ENCODE measurements at regions not wholly inside any gene's neighbourhood (a gene's known extent, or its start where the extent isn't known, plus 50 kb on each side); places are given as distances from the start of the nearest gene placed in this dataset.

DNA sequence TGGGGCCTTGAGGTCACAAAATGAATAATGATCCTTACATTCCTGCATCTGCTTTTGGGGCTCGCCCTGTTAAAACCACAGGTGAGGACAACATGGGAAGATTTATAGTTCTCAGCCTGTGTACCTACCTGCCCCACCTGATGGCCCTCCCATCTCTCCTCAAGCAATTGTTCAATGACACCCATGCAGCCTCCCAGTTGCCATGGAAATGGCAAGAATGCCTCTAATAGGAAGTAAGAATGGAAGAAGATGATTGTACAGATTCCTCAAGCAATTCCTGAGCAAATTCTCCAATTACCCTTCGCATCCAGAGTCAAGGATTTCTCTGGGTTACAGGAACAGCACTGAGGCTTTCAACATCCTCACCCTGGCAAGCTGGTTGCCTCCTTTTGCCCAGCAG lies 78.6 kb upstream of the CCL2 start:
- no peak for DNase-seq (ENCODE audit: low read depth in 2 of 2)
- H3K27ac ChIP-seq (ENCODE audit: insufficient read depth, low read length), result no peak overlapping the region
- no peaks in the 10 kb centered on the region for H4K20me1 ChIP-seq (ENCODE audit: control insufficient read depth, extremely low read depth, insufficient read depth, low read length)
- no peak overlapping the region for H3K9ac ChIP-seq (ENCODE audit: insufficient read depth, low read length)
- peaks cover 18% of the 10 kb centered on the region for H3K4me1 ChIP-seq (ENCODE audit: control insufficient read depth, extremely low read depth, insufficient read depth, low read length)
- H3K79me2 ChIP-seq (ENCODE audit: control insufficient read depth, insufficient read depth, low read length), result no peaks in the 10 kb centered on the region
- no peak overlapping the region for H2AFZ ChIP-seq (ENCODE audit: low read length)
- H3K4me3 ChIP-seq (replicated peaks in 1 of 4; ENCODE audit: control extremely low read depth in 1 of 4, insufficient read depth in 1 of 4, low read depth in 3 of 4, low read length in 4 of 4), result no peak overlapping the region
- no peak for TF ChIP-seq EZH2 (IDR thresholded peaks at IDR 0.05; ENCODE audit: low read length, missing control alignments)
- TF ChIP-seq, protein P1, sequence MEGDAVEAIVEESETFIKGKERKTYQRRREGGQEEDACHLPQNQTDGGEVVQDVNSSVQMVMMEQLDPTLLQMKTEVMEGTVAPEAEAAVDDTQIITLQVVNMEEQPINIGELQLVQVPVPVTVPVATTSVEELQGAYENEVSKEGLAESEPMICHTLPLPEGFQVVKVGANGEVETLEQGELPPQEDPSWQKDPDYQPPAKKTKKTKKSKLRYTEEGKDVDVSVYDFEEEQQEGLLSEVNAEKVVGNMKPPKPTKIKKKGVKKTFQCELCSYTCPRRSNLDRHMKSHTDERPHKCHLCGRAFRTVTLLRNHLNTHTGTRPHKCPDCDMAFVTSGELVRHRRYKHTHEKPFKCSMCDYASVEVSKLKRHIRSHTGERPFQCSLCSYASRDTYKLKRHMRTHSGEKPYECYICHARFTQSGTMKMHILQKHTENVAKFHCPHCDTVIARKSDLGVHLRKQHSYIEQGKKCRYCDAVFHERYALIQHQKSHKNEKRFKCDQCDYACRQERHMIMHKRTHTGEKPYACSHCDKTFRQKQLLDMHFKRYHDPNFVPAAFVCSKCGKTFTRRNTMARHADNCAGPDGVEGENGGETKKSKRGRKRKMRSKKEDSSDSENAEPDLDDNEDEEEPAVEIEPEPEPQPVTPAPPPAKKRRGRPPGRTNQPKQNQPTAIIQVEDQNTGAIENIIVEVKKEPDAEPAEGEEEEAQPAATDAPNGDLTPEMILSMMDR (conservative IDR thresholded peaks at IDR 0.05 in 1 of 2, IDR thresholded peaks at IDR 0.05 in 1 of 2; ENCODE audit: low read depth in 1 of 2, low read length in 2 of 2), result no peak
- no peaks in the 10 kb centered on the region for H3K27me3 ChIP-seq (ENCODE audit: control insufficient read depth, insufficient read depth, low read length)
- H3K4me2 ChIP-seq (ENCODE audit: extremely low read depth, insufficient read depth, low read length), result no peak overlapping the region
- no peaks in the 10 kb centered on the region for H3K9me3 ChIP-seq (ENCODE audit: control insufficient read depth, insufficient read depth, low read depth, low read length)
- H3K36me3 ChIP-seq (ENCODE audit: control insufficient read depth, insufficient read depth, low read length), result no peaks in the 10 kb centered on the region

DNA sequence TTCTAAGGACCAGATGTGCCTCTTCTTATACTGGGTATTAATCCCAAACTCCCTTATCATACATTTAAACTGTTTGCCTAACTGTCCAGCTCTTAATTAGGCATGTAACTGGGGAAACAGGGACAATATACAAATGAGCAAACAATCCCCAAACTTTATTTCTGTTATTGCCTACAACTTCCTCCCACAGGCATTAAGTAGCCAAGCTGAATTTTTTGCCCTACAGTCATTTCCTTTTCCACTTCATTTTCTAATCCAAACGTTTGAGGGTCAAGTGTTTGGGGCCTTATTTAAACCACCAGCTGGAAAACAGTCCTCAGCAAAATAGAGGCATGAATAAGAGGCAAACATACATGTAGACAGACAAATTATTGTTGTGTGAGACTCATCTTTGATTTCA lies 77.4 kb upstream of the CCL2 start:
- Histone ChIP-seq H3K36me3 (ENCODE audit: control insufficient read depth, insufficient read depth, low read length) (no peaks in the 10 kb centered on the region), H3K79me2 (ENCODE audit: control insufficient read depth, insufficient read depth, low read length) (no peaks in the 10 kb centered on the region), H3K9ac (ENCODE audit: insufficient read depth, low read length) (no peak overlapping the region), H3K9me3 (ENCODE audit: control insufficient read depth, insufficient read depth, low read depth, low read length) (no peaks in the 10 kb centered on the region), H3K4me3 (replicated peaks in 1 of 4; ENCODE audit: control extremely low read depth in 1 of 4, insufficient read depth in 1 of 4, low read depth in 3 of 4, low read length in 4 of 4) (no peak overlapping the region), H4K20me1 (ENCODE audit: control insufficient read depth, extremely low read depth, insufficient read depth, low read length) (no peaks in the 10 kb centered on the region), H2AFZ (ENCODE audit: low read length) (no peak overlapping the region), H3K4me1 (ENCODE audit: control insufficient read depth, extremely low read depth, insufficient read depth, low read length) (peaks cover 18% of the 10 kb centered on the region), H3K27me3 (ENCODE audit: control insufficient read depth, insufficient read depth, low read length) (no peaks in the 10 kb centered on the region), H3K4me2 (ENCODE audit: extremely low read depth, insufficient read depth, low read length) (peak overlapping the region; percentile 0), H3K27ac (ENCODE audit: insufficient read depth, low read length) (peak overlapping the region; percentile 84)
- TF ChIP-seq, protein P1 (conservative IDR thresholded peaks at IDR 0.05 in 1 of 2, IDR thresholded peaks at IDR 0.05 in 1 of 2; ENCODE audit: low read depth in 1 of 2, low read length in 2 of 2), result no peak
- TF ChIP-seq EZH2 (IDR thresholded peaks at IDR 0.05; ENCODE audit: low read length, missing control alignments), result no peak
- peak; percentile 60 to 87 for DNase-seq (ENCODE audit: low read depth in 2 of 2)

DNA sequence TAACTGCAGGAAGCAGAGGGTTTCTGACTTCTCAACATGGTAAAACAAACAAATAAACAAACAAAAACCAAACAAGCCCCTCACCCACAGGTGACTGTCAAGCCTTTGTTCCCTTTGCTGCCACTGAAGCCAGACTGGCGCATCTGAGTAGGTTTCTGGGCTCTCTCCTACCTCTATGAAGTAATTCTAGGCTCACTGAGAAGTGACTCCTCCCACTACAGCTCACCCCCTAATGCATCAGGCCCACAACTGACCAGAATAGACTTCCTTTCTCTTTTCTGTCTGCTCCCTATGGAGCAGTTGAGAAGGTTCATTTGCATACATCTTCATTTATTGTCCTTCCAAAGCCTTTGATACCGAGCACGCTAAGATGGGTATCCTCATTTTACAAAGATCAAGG lies 77.0 kb upstream of the CCL2 start:
- H3K79me2 ChIP-seq (ENCODE audit: control insufficient read depth, insufficient read depth, low read length), result no peaks in the 10 kb centered on the region
- H2AFZ ChIP-seq (ENCODE audit: low read length), result no peak overlapping the region
- H3K4me3 ChIP-seq (replicated peaks in 1 of 4; ENCODE audit: control extremely low read depth in 1 of 4, insufficient read depth in 1 of 4, low read depth in 3 of 4, low read length in 4 of 4), result no peak overlapping the region
- no peaks in the 10 kb centered on the region for H3K9me3 ChIP-seq (ENCODE audit: control insufficient read depth, insufficient read depth, low read depth, low read length)
- TF ChIP-seq, protein P1 (conservative IDR thresholded peaks at IDR 0.05 in 1 of 2, IDR thresholded peaks at IDR 0.05 in 1 of 2; ENCODE audit: low read depth in 1 of 2, low read length in 2 of 2), result no peak
- TF ChIP-seq EZH2 (IDR thresholded peaks at IDR 0.05; ENCODE audit: low read length, missing control alignments), result no peak
- peak in 1 of 2 donors; percentile 20 for DNase-seq (ENCODE audit: low read depth in 2 of 2)
- no peaks in the 10 kb centered on the region for H4K20me1 ChIP-seq (ENCODE audit: control insufficient read depth, extremely low read depth, insufficient read depth, low read length)
- peak overlapping the region; percentile 68 for H3K27ac ChIP-seq (ENCODE audit: insufficient read depth, low read length)
- H3K4me2 ChIP-seq (ENCODE audit: extremely low read depth, insufficient read depth, low read length), result no peak overlapping the region
- no peaks in the 10 kb centered on the region for H3K27me3 ChIP-seq (ENCODE audit: control insufficient read depth, insufficient read depth, low read length)
- no peak overlapping the region for H3K9ac ChIP-seq (ENCODE audit: insufficient read depth, low read length)
- peaks cover 16% of the 10 kb centered on the region for H3K4me1 ChIP-seq (ENCODE audit: control insufficient read depth, extremely low read depth, insufficient read depth, low read length)
- no peaks in the 10 kb centered on the region for H3K36me3 ChIP-seq (ENCODE audit: control insufficient read depth, insufficient read depth, low read length)

Measured in fibroblast of lung (primary cell).